ENCODE measurements at regions not wholly inside any gene's neighbourhood (a gene's known extent, or its start where the extent isn't known, plus 50 kb on each side); places are given as distances from the start of the nearest gene placed in this dataset.
"Not testable (repeated sequence)": the region's sequence is repeated elsewhere in the genome, so short reads cannot be mapped to it uniquely, and the experiment has no call there.

DNA sequence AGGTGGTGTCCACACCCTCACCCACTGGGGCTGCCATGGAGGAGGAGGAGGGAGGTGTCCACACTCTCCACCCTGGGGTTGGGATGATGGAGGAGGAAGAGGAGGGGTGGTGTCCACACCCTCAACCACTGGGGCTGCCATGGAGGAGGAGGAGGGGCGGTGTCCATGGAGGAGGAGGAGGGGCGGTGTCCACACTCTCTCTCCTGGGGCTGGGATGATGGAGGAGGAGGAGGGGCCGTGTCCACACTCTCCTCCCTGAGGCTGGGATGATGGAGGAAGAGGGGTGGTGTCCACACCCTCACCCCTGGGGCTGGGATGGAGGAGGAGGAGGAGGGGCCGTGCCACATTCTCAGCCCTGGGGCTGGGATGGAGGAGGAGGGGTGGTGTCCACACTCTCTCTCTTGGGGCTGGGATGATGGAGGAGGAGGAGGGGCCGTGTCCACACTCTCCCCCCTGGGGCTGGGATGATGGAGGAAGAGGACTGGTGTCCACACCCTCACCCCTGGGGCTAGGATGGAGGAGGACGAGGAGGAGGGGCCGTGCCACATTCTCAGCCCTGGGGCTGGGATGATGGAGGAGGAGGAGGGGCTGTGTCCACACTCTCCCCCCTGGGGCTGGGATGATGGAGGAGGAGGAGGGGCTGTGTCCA is 231.7 kb downstream of the CRLF2 start:
- Histone ChIP-seq H3K4me2 (ENCODE audit: low read length) (no peak overlapping the region), H3K4me1 (ENCODE audit: insufficient read depth, low read length) (no peaks in the 10 kb centered on the region), H3K36me3 (ENCODE audit: low read depth, low read length) (no peaks in the 10 kb centered on the region), H3K79me2 (ENCODE audit: low read length) (no peaks in the 10 kb centered on the region), H3K4me3 (ENCODE audit: low read length) (no peak overlapping the region), H3K27me3 (ENCODE audit: low read length) (no peaks in the 10 kb centered on the region), H3K9me2 (replicated peaks; ENCODE audit: low read length) (no peaks in the 10 kb centered on the region), H2AFZ (ENCODE audit: low read length) (no peak overlapping the region), H3K27ac (ENCODE audit: low read length) (no peak overlapping the region), H4K20me1 (ENCODE audit: low read length) (no peaks in the 10 kb centered on the region), H3F3A (ENCODE audit: low read length, unreplicated experiment) (no peaks in the 10 kb centered on the region), H3K9me3 (ENCODE audit: low read length) (no peaks in the 10 kb centered on the region), H3K9ac (ENCODE audit: low read length) (no peak overlapping the region)
- ChIA-PET CTCF (no interaction called here), POLR2A (ENCODE audit: unreplicated experiment) (no interaction called here)
- TF ChIP-seq EZH2phosphoT487 (IDR thresholded peaks at IDR 0.05; ENCODE audit: borderline replicate concordance, low read length), result no peak
- TF ChIP-seq, protein P1, sequence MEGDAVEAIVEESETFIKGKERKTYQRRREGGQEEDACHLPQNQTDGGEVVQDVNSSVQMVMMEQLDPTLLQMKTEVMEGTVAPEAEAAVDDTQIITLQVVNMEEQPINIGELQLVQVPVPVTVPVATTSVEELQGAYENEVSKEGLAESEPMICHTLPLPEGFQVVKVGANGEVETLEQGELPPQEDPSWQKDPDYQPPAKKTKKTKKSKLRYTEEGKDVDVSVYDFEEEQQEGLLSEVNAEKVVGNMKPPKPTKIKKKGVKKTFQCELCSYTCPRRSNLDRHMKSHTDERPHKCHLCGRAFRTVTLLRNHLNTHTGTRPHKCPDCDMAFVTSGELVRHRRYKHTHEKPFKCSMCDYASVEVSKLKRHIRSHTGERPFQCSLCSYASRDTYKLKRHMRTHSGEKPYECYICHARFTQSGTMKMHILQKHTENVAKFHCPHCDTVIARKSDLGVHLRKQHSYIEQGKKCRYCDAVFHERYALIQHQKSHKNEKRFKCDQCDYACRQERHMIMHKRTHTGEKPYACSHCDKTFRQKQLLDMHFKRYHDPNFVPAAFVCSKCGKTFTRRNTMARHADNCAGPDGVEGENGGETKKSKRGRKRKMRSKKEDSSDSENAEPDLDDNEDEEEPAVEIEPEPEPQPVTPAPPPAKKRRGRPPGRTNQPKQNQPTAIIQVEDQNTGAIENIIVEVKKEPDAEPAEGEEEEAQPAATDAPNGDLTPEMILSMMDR (conservative IDR thresholded peaks at IDR 0.05; ENCODE audit: low read depth, low read length), result no peak
- TF ChIP-seq EZH2 (IDR thresholded peaks at IDR 0.05; ENCODE audit: low read length, unreplicated experiment), result no peak
- intact Hi-C loops (cut with micrococcal nuclease), result no loop called here
- no TSS peak for BruUV-seq (replicated peaks)
- ATAC-seq, result no peak
- no peak for DNase-seq

DNA sequence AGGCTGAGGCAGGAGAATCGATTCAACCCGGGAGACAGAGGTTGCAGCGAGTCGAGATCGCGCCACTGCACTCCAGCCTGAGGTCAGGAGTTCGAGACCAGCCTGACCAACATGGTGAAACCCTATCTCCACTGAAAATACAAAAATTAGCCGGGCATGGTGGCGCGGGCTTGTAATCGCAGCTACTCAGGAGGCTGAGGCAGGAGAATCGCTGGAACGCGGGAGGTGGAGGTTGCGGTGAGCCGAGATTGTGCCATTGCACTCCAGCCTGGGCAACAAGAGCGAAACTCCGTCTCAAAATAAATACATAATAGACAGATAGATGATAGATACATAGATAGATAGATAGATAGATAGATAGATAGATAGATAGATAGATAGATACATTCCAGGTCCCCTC is 233.3 kb downstream of the CRLF2 start:
- H4K20me1 ChIP-seq (ENCODE audit: low read length); H3K9ac ChIP-seq (ENCODE audit: low read length); POLR2A ChIA-PET (ENCODE audit: unreplicated experiment); intact Hi-C loops (cut with micrococcal nuclease); H3K79me2 ChIP-seq (ENCODE audit: low read length); H3K27me3 ChIP-seq (ENCODE audit: low read length); H3K4me1 ChIP-seq (ENCODE audit: insufficient read depth, low read length); H3K9me2 ChIP-seq (replicated peaks; ENCODE audit: low read length); DNase-seq; CTCF ChIA-PET; H3K27ac ChIP-seq (ENCODE audit: low read length); H3K4me3 ChIP-seq (ENCODE audit: low read length); BruUV-seq (replicated peaks); H3F3A ChIP-seq (ENCODE audit: low read length, unreplicated experiment); H3K4me2 ChIP-seq (ENCODE audit: low read length); ATAC-seq; H2AFZ ChIP-seq (ENCODE audit: low read length); H3K36me3 ChIP-seq (ENCODE audit: low read depth, low read length); H3K9me3 ChIP-seq (ENCODE audit: low read length): not testable (repeated sequence)

DNA sequence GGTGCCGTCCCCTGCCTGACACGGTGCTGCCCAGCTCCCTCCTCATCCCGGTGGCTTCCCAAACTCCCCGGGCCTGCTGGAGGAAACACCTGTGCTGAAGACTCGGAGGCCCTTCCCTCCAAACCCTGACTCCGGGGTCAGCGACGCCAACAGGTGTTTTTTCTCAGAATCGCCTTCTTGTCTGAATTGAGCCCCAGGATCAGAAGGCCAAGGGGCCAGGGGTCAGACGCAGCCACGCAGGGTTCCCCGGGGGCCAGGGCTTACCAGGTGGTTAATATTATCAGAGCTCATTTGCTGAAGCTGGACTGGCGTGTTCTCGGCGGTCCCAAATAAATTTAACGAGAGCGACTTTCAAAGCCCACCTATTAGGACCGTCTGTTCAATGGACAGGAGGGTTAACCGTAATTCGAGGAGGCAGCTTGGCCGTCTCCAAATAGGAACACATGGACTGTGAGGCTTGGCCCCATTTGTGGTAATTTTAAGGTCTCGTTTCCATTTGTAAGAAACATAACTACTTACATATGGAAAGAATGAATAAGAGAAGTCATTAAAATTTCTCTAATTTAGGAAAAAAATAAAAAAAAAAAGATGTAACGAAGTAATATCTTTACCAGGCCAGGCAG is 239.3 kb downstream of the CRLF2 start:
- ATAC-seq (no peak), DNase-seq (no peak)
- Histone ChIP-seq H3F3A (ENCODE audit: low read length, unreplicated experiment) (no peaks in the 10 kb centered on the region), H3K4me3 (ENCODE audit: low read length) (no peak overlapping the region), H3K27me3 (ENCODE audit: low read length) (peaks cover 10% of the 10 kb centered on the region), H3K4me2 (ENCODE audit: low read length) (no peak overlapping the region), H3K4me1 (ENCODE audit: insufficient read depth, low read length) (no peaks in the 10 kb centered on the region), H3K9me2 (replicated peaks; ENCODE audit: low read length) (no peaks in the 10 kb centered on the region), H3K27ac (ENCODE audit: low read length) (no peak overlapping the region), H3K36me3 (ENCODE audit: low read depth, low read length) (no peaks in the 10 kb centered on the region), H3K9ac (ENCODE audit: low read length) (no peak overlapping the region), H2AFZ (ENCODE audit: low read length) (no peak overlapping the region), H3K9me3 (ENCODE audit: low read length) (no peaks in the 10 kb centered on the region), H3K79me2 (ENCODE audit: low read length) (no peaks in the 10 kb centered on the region), H4K20me1 (ENCODE audit: low read length) (no peaks in the 10 kb centered on the region)
- ChIA-PET CTCF (no interaction called here), POLR2A (ENCODE audit: unreplicated experiment) (no interaction called here)
- BruUV-seq (replicated peaks), result no TSS peak
- intact Hi-C loops (cut with micrococcal nuclease), result no loop called here
- TF ChIP-seq EZH2phosphoT487 (IDR thresholded peaks at IDR 0.05; ENCODE audit: borderline replicate concordance, low read length) (no peak), EZH2 (IDR thresholded peaks at IDR 0.05; ENCODE audit: low read length, unreplicated experiment) (no peak)
- TF ChIP-seq, protein P1 (conservative IDR thresholded peaks at IDR 0.05; ENCODE audit: low read depth, low read length), result no peak

Data from PC-3 (cell line).